CD4-positive, alpha-beta T cell treated with Interferon alpha-2 for 1 hour (primary cell): ENCODE measurements at regions not wholly inside any gene's neighbourhood (a gene's known extent, or its start where the extent isn't known, plus 50 kb on each side); places are given as distances from the start of the nearest gene placed in this dataset.

Source experiments
- DNase-seq, 2 donors: peaks; one replicate each; pipeline ENCODE4 v3.0.0-alpha.2; 2020 to 2022

DNA sequence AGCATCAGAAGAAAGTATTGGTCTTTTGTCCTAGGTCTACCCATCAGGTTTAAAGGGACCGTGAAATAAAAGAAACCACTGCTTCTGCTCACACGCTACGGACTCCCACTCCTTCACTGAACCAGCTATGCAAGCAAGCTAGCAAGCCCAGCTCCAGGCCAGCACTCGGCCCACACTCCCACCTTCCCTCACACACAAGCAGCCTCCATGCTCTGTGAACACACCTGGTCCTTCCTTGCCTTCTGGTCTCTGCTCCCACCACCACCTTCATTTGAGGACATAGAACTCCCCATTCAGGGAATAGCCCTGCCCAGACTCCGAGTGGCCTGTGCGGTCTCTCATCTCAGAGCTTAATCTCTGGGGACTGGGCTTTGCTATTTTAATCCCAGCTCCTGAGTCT lies 436.4 kb upstream of the CDH4 start:
- no peak for DNase-seq

DNA sequence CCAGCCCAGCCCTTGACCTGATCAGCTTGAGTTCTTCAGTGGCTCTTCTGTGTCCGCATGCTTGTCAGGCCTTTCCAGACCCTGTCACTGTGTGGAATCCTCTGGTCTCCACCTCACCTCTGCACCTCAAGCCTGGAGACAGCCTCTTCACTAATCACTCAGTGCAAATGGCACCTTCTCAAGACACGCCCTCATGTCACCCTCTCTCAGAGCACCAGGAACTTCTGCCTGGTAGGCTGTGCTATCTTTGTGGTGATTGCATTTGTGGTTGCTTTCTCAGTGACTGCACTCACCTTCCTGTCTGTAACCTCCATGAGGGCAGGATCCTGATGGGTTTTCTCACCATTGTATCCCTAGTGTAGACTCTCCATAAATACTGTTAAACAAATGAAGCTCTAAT lies 435.2 kb upstream of the CDH4 start:
- no peak for DNase-seq

DNA sequence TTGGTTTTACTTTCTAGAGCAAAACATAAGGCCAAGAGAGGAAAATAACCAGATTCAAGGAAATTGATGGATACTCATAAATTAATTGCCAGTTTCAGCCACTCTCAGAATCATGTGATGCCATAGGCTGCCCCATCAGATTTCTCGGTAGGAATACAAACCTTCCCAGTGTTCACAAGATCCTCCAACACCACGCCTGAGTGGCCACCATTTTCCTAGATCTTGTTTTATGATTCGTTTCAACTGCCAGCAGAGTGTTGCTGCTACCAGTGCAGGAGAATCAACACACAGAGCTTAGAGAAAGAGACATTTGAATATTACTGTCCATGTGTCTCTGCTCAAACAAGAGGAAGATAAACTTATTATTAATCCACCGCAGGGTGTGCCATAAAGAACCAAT lies 434.2 kb upstream of the CDH4 start:
- no peak for DNase-seq

DNA sequence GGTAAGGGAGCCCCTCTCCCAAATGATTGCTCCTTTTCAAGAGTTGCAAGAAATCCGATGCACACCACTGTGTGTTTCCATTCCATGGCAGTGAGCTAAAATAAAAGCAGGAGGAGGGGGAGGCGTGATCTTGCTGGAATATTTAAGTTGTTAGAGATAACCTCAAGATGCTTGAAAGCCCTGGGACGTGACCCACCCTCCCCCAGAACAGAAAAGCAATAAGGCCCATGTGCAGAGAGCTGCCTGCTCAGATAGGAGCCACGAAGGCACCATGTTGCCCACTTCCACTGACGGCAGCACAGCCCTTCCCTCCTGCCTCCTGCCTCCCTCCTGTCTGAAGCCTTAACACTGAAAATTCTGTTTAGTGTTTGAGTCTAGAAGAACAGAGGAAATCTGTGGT lies 432.6 kb upstream of the CDH4 start:
- DNase-seq, result no peak

DNA sequence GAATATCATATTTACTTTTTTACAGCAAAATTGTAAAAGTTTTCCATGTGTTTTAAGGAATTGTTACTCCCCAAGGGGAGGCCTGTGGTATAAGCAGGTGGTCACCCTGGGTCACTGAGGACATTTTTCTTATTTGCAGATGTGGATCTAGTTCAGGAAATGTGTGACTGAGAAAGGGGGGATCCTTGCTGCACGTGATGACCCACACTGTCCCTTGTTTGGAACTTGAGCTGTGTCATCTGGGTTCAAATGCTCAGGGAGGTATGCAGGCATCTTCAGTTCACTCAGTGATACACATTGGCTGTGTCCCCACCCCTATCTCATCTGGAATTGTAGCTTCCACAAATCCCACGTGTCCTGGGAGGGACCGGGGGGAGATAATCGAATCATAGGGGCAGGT lies 431.9 kb upstream of the CDH4 start:
- DNase-seq, result no peak

DNA sequence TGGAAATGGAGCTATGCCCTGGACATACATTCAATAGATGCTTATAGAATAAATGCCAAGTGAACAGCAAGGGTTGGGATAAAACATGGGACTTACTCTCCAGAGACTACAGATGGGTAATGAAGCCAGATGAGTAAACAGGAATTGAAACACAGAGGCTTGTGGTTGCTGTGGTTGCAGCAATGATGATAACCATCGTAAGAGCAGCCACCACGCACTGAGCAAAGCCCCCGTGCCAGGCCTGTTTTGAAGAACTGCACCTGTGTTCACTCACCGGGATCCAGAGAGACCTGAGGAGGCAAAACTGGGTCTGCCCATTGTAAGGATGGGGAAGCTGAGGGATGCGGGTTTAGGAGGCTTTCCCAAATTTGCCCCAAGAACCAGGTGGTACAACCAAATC lies 431.1 kb upstream of the CDH4 start:
- DNase-seq, result no peak

DNA sequence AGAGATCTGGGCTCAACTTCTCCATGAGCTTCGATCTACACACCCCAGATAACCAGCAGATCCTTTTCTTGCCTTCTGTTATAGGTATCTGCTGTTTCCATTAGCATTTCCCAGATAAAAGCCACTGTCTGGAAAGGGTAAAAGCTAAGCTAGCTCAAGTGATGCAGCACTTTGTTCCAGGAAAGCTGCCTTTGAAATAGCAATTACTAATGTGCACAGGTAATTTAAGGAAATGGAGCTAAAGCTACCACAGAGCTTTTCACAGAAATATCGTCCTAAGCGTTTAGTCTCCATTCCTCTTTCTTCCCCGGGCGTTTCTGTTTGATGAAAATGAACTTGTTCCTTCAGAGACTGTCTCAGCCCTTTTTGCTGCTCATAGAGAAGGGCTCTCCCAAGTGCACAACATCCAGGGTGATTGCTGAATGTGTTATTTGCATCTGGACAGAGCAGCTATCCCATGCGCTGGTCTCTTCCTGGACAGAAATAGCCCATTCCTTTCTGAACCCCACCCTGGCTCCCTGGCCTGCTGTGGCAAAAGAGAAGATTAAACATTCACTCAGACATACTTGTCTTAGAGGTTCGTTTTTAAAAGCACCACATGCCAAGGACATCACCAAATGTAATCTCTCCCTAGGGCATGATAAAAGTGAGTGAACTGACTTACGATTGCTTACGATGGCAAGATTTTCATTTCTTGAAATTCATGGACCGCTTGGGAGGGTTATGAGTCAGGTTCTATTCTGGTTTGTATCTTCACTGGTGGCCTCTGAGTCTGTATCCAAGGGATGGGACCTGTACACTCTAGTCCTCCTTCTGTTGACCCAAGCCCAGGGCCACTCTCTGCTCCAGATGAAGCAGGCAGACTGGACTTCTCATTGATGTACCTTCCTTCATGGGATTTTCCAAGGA lies 429.1 kb upstream of the CDH4 start:
- DNase-seq, result no peak

DNA sequence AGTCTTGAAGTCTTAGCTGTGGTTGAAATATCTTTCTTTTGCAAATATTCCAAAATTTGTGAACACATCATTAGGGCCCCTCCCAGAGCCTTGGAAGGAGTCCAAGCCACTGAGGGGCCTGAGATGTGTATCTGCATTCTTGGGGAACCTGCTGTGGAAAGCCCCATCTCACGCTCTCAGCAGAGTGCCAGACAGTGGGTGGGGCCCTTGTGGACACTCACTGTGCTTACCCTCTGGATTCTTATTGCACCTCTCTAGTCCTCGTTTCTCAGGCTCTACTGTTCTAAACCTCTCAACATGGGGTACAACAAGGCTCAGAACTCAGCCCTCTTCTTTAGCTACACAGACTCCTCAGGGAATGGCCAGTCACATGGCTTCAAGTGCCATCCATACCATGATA lies 416.2 kb upstream of the CDH4 start:
- no peak for DNase-seq

DNA sequence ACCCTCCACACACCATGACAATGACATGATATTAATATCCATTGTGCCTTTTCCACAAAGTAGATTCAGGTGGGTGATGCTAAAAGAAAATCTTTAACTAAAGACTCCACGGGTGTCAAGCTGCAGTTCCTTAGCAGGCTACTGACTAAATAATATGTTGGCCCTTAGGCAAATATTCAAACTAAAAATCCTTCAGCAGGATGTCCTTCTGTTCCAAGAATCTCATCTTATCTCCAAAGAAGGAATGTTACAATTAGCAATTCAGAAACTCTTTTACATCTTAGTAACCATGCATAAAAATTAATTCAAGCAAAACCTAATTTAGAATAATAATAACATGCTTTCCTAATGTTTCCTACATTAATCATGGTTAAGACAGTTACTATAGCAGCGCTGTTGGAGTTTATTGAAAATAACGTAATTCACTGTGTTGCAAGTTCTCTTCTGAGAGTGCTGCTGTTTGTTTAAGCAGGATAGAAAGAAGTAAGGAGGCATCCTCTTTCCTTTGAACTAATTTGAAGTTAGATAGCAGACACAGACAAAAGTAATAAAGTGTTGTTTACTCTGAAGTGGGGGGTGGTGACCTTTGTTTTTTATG lies 414.8 kb upstream of the CDH4 start:
- DNase-seq, result no peak

DNA sequence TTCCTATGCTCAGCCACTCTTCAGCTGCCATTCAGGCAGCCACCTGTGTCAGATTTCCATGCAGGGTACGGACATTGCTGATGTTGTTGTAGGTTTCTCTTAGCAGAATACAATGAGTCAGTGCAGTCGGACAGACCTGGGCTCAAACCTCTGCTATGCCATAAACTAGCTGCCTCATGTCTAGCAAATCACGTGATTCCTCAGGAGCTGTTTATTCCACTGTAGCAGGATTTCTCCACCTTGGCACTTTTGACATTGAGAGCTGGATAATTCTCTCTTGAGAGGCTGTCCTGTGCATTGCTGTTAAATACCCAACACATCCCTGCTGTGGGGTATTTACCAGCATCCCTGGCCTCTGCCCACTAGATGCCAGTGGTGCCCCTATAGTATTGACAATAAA lies 413.8 kb upstream of the CDH4 start:
- DNase-seq, result no peak

DNA sequence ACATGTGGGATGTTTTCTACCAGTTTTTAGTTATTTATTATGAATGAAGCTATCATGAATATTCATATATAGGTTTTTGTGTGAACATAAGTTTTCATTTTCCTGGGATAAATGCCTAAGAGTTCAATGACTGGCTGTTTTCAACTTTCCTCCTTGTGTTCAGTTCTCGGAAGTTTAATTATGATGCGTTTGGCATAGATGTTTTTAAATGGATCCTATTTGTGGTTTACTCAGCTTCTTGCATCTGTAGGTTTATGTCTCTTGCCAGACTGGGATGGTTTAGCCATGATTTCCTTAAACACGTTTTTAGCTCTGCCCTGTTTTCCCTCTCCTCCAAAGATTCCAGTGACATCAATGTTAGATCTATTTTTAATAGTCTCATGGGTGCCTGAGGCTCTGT lies 411.1 kb upstream of the CDH4 start:
- no peak for DNase-seq

DNA sequence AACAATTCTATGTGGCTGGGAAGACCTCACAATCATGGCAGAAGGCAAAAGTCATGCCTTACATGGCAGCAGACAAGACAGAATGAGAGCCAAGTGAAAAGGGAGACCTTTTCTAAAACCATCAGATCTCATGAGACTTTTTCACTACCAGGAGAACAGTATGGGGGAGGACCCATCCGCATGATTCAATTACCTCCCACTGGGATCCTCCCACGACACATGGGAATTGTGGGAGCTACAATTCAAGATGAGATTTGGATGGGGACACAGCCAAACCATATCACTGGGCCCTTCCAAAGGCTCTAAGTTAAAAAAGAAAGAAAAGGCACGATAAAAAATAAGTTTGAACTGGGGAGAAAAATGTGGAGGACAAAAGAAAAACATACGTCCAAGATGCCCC lies 406.9 kb upstream of the CDH4 start:
- DNase-seq, result no peak

DNA sequence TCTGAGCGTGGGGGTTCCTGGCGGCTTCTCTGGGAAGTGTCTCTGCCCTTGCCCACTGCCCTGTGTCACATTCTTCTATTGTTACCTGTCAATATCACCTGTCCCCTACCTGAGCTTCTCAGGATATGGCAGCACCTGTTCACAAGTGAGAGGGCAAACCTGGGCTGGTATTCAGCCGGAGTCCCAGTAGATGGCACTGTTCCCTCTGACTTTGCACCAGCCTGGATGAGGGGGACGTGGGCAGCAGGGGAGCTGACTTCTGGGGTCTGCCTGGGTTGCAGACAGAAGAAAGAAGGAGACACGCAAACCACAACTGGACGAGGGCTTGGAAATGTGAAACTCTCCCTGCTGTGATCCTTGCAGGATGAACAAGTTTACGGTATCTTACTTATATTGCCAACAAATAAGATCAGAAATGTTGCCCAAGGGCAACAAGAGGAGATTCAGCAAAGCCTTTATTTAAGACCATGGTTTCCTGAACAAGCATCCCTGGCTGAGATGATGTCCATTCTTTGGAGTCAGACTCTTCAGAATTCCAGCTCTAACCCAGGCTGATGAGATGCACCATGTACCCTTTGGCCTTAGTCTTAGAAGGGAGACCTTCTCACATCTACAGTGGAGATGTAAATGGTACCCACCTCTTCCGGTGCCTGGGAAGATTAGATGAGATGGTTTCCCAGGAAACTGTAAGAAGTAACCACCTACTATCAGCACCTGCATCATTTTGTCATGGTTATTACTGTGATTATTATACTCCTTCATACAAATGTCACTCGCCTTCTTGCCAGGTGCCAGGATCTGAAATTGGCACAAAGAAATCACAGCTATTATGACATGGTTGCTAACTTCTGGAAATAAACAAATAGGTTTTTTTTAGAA lies 400.0 kb upstream of the CDH4 start:
- no peak for DNase-seq

DNA sequence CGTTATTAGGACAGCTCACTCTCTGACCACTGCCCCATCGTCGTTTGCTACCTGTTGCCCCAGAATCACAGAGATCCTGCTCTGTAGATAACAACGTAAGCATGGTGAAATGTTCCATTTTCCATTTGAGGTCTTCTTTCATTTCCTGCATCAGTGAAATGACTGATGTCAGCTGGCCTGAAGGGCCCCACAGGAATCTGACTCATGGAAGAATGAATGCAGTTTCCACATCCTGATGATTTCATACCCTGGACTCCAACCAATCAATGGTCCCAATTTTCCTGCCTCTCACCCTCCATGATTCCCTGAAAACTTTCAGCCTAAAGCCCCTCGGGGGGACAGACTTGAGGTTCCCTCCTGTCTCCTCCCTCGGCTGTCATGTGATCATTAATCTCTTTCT lies 394.4 kb upstream of the CDH4 start:
- no peak for DNase-seq

DNA sequence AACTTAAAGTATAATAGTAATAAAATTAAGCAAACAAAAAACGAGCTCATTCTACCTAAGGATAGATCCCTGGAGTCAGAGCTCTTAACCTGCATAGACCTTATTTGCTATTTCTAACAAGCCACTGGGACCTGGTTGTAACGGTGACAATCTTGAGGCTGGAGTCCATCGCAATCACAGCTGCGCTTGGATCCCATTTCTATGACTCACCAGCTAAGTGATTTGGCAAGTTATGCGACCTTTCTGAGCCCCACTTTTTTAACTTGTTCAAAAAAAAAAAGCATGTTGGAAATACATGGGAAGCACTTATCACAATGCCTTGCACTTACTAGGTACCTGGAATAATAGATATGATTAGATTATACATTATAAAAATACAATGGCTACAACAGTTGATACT lies 389.5 kb upstream of the CDH4 start:
- no peak for DNase-seq

DNA sequence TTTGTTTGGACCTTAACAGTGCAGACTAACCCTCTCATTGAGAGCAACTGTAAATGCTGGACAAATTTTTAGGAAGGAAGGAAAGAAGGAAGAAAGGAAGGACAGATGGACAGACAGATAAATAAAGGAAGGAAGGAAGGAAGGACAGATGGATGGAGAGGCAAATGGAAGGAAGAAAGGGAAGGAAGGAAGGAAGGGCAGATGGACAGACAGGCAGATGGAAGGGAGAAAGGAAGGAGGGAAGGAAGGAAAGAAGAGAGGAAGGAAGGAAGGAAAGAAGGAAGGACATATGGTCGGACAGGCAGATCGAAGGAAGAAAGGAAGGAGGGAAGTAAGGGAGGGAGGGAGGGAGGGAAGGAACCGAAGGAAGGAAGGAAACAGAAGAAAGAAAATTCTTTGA lies 388.5 kb upstream of the CDH4 start:
- DNase-seq, result no peak

DNA sequence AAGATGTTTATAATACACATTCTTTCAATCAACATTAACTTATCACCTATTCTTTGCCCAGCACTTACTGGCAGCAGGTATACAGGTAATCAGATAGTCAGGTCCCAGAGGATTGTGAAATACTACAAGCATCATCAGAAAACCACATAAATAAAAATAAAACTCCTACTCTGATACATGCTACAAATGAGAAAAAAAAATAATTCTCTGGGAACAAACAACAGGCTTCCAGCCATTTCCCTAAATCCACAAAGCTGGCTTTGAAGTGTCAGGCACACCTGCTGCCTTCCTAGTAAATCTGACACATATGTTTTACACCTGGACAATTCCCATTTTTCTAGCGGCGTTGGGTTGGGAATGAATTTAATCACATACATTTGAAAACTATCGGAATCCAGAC lies 384.5 kb upstream of the CDH4 start:
- no peak for DNase-seq

DNA sequence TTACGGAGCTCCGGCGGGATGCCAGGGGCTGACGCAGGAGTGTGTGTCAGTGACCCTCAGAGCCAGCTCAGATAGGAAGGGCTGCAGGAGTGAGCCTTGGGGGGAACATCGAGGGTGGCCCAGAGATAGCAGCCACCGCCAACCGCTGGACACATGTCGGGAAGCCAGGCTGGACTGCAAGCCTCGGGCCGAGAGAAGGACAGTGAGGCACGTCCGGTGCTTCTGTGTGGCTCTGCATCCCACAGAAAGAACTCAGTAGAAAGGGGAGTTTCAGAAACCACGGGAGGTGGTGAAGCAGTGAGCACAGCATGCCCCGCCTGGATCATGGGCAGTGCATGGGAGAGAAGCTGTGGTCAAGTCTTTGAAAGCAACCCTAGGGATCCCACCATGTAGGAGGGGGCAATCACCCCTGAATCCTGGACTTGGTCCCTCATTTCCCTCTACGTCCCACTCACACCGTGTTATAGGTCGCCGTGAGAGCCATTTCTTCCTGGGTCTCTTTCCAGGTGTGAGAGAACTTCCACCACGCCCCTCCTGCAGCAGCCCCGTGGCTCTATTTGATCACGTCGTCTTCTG lies 383.7 kb upstream of the CDH4 start:
- DNase-seq, result no peak

DNA sequence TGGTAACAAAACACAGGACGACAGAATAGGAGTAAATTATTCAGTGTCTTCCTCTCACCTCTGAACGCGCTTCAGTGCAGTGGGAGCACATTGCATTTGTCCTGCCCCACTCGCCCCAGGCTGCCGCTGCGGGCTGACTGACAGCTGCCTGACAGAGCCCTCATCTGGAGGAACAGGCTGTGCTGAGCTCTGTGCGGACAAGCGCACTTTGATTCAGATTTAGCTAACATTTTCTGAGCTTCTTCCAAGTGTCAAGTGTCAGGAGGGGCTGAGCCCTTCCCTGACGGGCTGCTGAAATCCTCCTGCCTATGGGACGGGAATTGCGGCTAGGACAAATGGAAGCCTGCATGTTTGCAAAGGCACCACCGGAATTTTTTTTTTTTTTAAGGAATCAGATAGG lies 383.0 kb upstream of the CDH4 start:
- DNase-seq, result no peak

DNA sequence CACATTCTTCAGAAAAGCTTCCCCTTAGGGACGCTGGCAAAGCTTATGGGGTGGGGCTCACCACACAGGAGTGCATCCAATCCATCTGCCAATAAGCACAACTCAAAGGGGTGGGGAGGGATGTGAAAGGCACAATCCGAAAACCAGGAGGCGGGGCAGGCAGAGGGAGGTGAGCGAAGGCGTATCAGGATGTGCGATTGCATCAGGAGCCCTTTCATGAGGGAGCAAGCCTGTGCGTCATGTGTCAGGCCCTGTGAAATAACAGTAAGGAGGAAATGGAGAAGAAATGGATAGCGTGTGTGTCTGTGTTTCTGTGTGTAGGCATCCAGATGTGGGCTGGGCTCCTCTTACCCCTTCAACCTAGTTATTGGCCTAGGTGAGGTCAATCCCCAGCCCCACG lies 382.4 kb upstream of the CDH4 start:
- DNase-seq, result no peak

DNA sequence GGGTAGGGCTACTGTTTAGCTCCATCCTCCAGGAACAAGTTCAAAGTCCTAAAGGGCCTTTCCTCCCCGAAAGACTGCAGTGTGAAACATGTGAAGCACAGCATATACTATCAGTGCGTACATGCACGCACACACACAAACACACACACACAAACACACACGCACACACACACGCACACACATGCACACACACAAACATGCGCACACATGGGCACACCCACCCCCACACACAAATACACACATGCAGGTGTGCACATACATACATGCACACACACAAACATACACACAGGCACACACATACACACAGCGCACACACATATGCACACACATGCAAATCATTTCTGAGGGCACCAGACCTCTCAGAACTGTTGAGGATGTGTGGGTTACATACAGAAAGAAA lies 382.0 kb upstream of the CDH4 start:
- no peak for DNase-seq

DNA sequence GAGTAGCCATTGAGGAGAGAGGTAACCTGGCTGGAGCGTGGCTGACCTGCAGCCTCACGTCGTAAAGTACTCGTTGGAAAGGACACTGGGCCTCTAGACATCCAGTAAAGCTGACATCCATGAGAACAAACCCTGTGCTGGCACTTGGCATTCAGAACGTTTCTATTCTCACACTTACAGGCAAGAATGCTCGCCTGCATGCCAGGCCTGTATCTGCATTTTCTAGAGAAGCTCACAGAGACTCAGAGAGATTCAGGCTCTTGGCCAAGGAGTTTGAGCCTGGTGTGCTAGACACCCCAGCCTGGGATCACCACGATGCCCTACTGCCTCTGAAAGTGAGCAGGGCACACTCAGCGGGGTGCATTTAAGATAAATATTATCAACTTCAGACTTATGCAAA lies 379.8 kb upstream of the CDH4 start:
- DNase-seq, result no peak

DNA sequence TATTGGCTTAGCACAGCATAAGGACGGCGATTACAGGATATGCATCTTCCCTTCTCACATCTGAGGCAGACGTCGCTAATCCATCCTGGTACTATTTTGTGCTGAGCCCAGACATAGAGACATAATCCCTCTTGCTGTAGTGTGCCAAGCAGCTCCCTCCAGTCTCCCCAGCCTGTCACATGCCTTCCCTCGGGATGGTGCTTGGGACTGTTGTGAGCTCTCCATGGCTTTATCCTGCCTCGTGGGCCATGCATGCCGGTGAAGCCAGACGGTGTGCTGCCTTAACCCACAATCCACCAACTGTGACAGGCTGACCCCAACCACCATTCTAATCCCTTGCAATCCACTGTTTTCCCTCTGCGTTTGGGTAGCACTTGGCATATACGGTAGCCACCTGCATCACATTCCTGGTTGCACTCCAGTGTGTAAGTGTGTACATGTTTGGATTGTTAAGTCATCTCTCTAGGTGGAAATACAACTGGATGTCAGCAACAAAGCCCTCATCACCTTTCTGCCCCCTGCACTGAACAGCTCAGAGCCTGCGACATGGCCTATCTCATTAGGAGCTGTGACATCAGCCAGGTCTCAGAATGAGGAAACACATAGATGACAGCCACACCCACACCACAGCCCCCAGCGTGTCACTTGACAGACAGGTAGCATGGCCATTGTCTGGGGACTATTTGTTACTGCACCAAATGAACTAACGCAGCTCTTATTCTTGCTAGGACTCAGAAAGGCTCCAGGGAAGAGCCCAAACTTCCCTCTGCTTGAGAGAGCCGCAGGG lies 374.8 kb upstream of the CDH4 start:
- DNase-seq, result no peak
